Retinal pigment epithelial cell (primary cell): ENCODE measurements at regions not wholly inside any gene's neighbourhood (a gene's known extent, or its start where the extent isn't known, plus 50 kb on each side); places are given as distances from the start of the nearest gene placed in this dataset.
"Not testable (repeated sequence)": the region's sequence is repeated elsewhere in the genome, so short reads cannot be mapped to it uniquely, and the experiment has no call there.

Source experiments
- DNase-seq: peaks from one replicate; pipeline ENCODE4 v3.0.0-alpha.2; 2010; ENCODE audit warnings: low read depth
- H3K4me3 ChIP-seq: 2 replicates; pipeline ENCODE4 v1.5.1; 2011; ENCODE audit warnings: mild to moderate bottlenecking, low read length, control low read depth, moderate library complexity
- CTCF ChIP-seq: conservative IDR thresholded peaks from 2 replicates; pipeline ENCODE4 v1.5.1; 2011; ENCODE audit warnings: low read depth, low read length, control low read depth, inconsistent platforms

GRCh38 chr10:18906636-18907035 is 142.0 kb upstream of the MALRD1 start:
- TF ChIP-seq CTCF = no peak
- no peak for DNase-seq
- H3K4me3 ChIP-seq = no peak overlapping the region

GRCh38 chr10:18917431-18917830 is 131.2 kb upstream of the MALRD1 start:
- not testable (repeated sequence) for H3K4me3 ChIP-seq, DNase-seq

GRCh38 chr10:18918532-18918931 is 130.1 kb upstream of the MALRD1 start:
- TF ChIP-seq CTCF = no peak
- DNase-seq = peak; percentile 100
- no peak overlapping the region for H3K4me3 ChIP-seq

GRCh38 chr10:18949391-18949790 is 99.2 kb upstream of the MALRD1 start:
- DNase-seq = no peak
- H3K4me3 ChIP-seq = no peak overlapping the region
- TF ChIP-seq CTCF = no peak

GRCh38 chr10:18951072-18951823 is 97.4 kb upstream of the MALRD1 start:
- DNase-seq, H3K4me3 ChIP-seq: not testable (repeated sequence)

- TF ChIP-seq CTCF = no peak
- H3K4me3 ChIP-seq = no peak overlapping the region
- no peak for DNase-seq
Measured at GRCh38 chr10:18955061-18955460, 93.5 kb upstream of the MALRD1 start.

GRCh38 chr10:18959369-18959768 is 89.2 kb upstream of the MALRD1 start:
- no peak for DNase-seq
- H3K4me3 ChIP-seq = no peak overlapping the region
- no peak for TF ChIP-seq CTCF

GRCh38 chr10:18960466-18961079 is 88.0 kb upstream of the MALRD1 start:
- TF ChIP-seq CTCF = no peak
- no peak for DNase-seq
- H3K4me3 ChIP-seq = no peak overlapping the region
